Stimulated activated CD8-positive, alpha-beta memory T cell treated with anti-CD3 and anti-CD28 coated beads, Interleukin-15, amount 100 ng/mL, for 48 hours (primary cell): ENCODE measurements at regions not wholly inside any gene's neighbourhood (a gene's known extent, or its start where the extent isn't known, plus 50 kb on each side); places are given as distances from the start of the nearest gene placed in this dataset.

Source experiments
- DNase-seq, 2 donors: peaks; one replicate each; pipeline ENCODE4 v3.0.0-alpha.2; 2020; ENCODE audit warnings: low read depth in 2 of 2

GRCh38 chr11:130640526-130640925 lies 192.1 kb downstream of the ADAMTS15 start:
- DNase-seq, result no peak

- DNase-seq, result no peak
These were observed 193.4 kb downstream of the ADAMTS15 start for GRCh38 chr11:130641876-130642275.

GRCh38 chr11:130642994-130643393 lies 194.5 kb downstream of the ADAMTS15 start:
- DNase-seq, result no peak

GRCh38 chr11:130644187-130644586 lies 195.7 kb downstream of the ADAMTS15 start:
- no peak for DNase-seq

- DNase-seq, result no peak
These were observed 196.9 kb downstream of the ADAMTS15 start for GRCh38 chr11:130645164-130645842.

GRCh38 chr11:130645843-130646197 lies 197.4 kb downstream of the ADAMTS15 start:
- no peak for DNase-seq

GRCh38 chr11:130646881-130647280 lies 198.4 kb downstream of the ADAMTS15 start:
- no peak for DNase-seq

- DNase-seq, result no peak
These were observed 198.9 kb downstream of the ADAMTS15 start for GRCh38 chr11:130647371-130647770.

- no peak for DNase-seq
These were observed 201.4 kb downstream of the ADAMTS15 start for GRCh38 chr11:130649801-130650200.

GRCh38 chr11:130650456-130651030 lies 202.1 kb downstream of the ADAMTS15 start:
- DNase-seq, result no peak

- DNase-seq, result no peak
These were observed 202.8 kb downstream of the ADAMTS15 start for GRCh38 chr11:130651066-130651855.

GRCh38 chr11:130652671-130653335 lies 204.4 kb downstream of the ADAMTS15 start:
- no peak for DNase-seq

GRCh38 chr11:130653838-130654636 lies 205.6 kb downstream of the ADAMTS15 start:
- DNase-seq, result no peak

GRCh38 chr11:130655300-130655699 lies 206.9 kb downstream of the ADAMTS15 start:
- no peak for DNase-seq

- DNase-seq, result no peak
These were observed 218.4 kb downstream of the ADAMTS15 start for GRCh38 chr11:130666781-130667251.

- DNase-seq, result no peak
These were observed 220.3 kb downstream of the ADAMTS15 start for GRCh38 chr11:130668751-130669150.

GRCh38 chr11:130670200-130670599 lies 221.8 kb downstream of the ADAMTS15 start:
- DNase-seq, result no peak

GRCh38 chr11:130671801-130672700 lies 223.6 kb downstream of the ADAMTS15 start:
- DNase-seq, result no peak

GRCh38 chr11:130672911-130673310 lies 224.5 kb downstream of the ADAMTS15 start:
- DNase-seq, result no peak

- no peak for DNase-seq
These were observed 225.3 kb downstream of the ADAMTS15 start for GRCh38 chr11:130673698-130674097.
